HCT116 (cell line): ENCODE measurements at regions not wholly inside any gene's neighbourhood (a gene's known extent, or its start where the extent isn't known, plus 50 kb on each side); places are given as distances from the start of the nearest gene placed in this dataset.

Source experiments
- ATAC-seq: fragments of 200-7000 bp; cut with Tn5 transposase; 2 replicates; pipeline ENCODE4 v1.9.1; 2020; ENCODE audit warnings: mild to moderate bottlenecking, moderate library complexity
- BruUV-seq: library from RNA; stranded (reverse); fragments of 400-500 nt; replicated peaks from 2 replicates; lab custom pipeline; 2021; lab: Mats Ljungman, UMichigan
- CTCF ChIA-PET: fragments of 300-600 bp; sonication (Branson Sonifier 250); formaldehyde crosslinking; loops from one replicate; lab custom pipeline; 2021; ENCODE audit warnings: antibody characterized with exemption; lab: Charles Lee
- POLR2A ChIA-PET: fragments of 300-600, 350-600 bp; sonication (Branson Sonifier 250); formaldehyde crosslinking; loops from one replicate; lab custom pipeline; 2021; ENCODE audit warnings: antibody characterized with exemption; lab: Charles Lee
- RAD21 ChIA-PET, 2 experiments: fragments of 300-600 bp; sonication (Branson Sonifier 250); formaldehyde crosslinking; loops; one replicate each; lab custom pipeline; 2023; ENCODE audit warnings: low total read pairs in 2 of 2; ENCODE audit not compliant: uncharacterized antibody in 2 of 2, unreplicated experiment in 2 of 2, low non-redundant PET in 1 of 2; lab: Charles Lee
- DNase-seq: peaks from one replicate; pipeline ENCODE4 v3.0.0-alpha.2; 2010; ENCODE audit warnings: low read depth, low spot score
- H2AFZ ChIP-seq: fragments of 200-600 bp; shearing (Covaris generic), sonication (generic); 2 replicates; pipeline ENCODE4 v1.6.1; 2017; ENCODE audit warnings: low read depth, mixed run types, mixed read lengths, antibody characterized with exemption, low read length; ENCODE audit not compliant: poor library complexity, severe bottlenecking
- H3K27ac ChIP-seq: 2 replicates; pipeline ENCODE4 v1.5.1; 2012; ENCODE audit warnings: low read depth, low read length
- H3K27me3 ChIP-seq: fragments of 200-600 bp; sonication (generic); 2 replicates; pipeline ENCODE4 v1.6.1; 2016; ENCODE audit warnings: mixed run types, low read length, mixed read lengths; ENCODE audit not compliant: insufficient read depth
- H3K36me3 ChIP-seq, 2 experiments: fragments of 200-500 bp in 1 of 2; fragments of 200-600 bp in 1 of 2; sonication (Bioruptor generic) in 1 of 2; sonication (generic) in 1 of 2; 2 replicates each; pipeline versions ENCODE4 v1.5.1 to v1.6.1; 2014 to 2016; ENCODE audit warnings: low read length in 2 of 2, inconsistent platforms in 1 of 2, mixed read lengths in 1 of 2, mixed run types in 1 of 2; ENCODE audit not compliant: insufficient read depth in 2 of 2, control insufficient read depth in 1 of 2
- H3K4me1 ChIP-seq, 2 experiments: fragments of 200-600 bp in 1 of 2; sonication (generic) in 1 of 2; 2 replicates each; pipeline versions ENCODE4 v1.5.1 to v1.6.1; 2012 to 2017; ENCODE audit warnings: low read length in 2 of 2, inconsistent platforms in 1 of 2, mild to moderate bottlenecking in 1 of 2, mixed read lengths in 1 of 2, mixed run types in 1 of 2, moderate library complexity in 1 of 2; ENCODE audit not compliant: insufficient read depth in 2 of 2, control insufficient read depth in 1 of 2
- H3K4me2 ChIP-seq: fragments of 200-600 bp; sonication (generic); 2 replicates; pipeline ENCODE4 v1.6.1; 2017; ENCODE audit warnings: mixed run types, low read length, mixed read lengths
- H3K4me3 ChIP-seq, 2 experiments: fragments of 200-600 bp in 1 of 2; sonication (generic) in 1 of 2; replicated peaks in 1 of 2; 2 replicates each; pipeline ENCODE4 v1.5.1; 2011 to 2016; ENCODE audit warnings: low read length in 2 of 2, control low read depth in 1 of 2, low read depth in 1 of 2, mild to moderate bottlenecking in 1 of 2, mixed read lengths in 1 of 2, mixed run types in 1 of 2
- H3K79me2 ChIP-seq: fragments of 200-600 bp; sonication (generic); 2 replicates; pipeline ENCODE4 v1.6.1; 2017; ENCODE audit warnings: mild to moderate bottlenecking, mixed run types, low read length, moderate library complexity, mixed read lengths; ENCODE audit not compliant: insufficient read depth
- H3K9ac ChIP-seq: fragments of 200-600 bp; sonication (generic); 2 replicates; pipeline ENCODE4 v1.6.1; 2016; ENCODE audit warnings: low read length, mixed read lengths
- H3K9me2 ChIP-seq: fragments of 200-600 bp; sonication (generic), shearing (Covaris generic); 2 replicates; pipeline ENCODE4 v1.6.1; 2017; ENCODE audit warnings: mixed run types, mild to moderate bottlenecking, moderate library complexity; ENCODE audit not compliant: insufficient read depth
- H3K9me3 ChIP-seq, 2 experiments: fragments of 200-500 bp in 1 of 2; fragments of 200-600 bp in 1 of 2; sonication (Bioruptor generic) in 1 of 2; sonication (generic) in 1 of 2; 2 replicates each; pipeline ENCODE4 v1.6.1; 2014 to 2017; ENCODE audit warnings: low read length in 2 of 2, mixed read lengths in 2 of 2, inconsistent platforms in 1 of 2, low read depth in 1 of 2, mild to moderate bottlenecking in 1 of 2, mixed run types in 1 of 2, moderate library complexity in 1 of 2; ENCODE audit not compliant: control insufficient read depth in 1 of 2, insufficient read depth in 1 of 2
- H4K20me1 ChIP-seq: fragments of 200-600 bp; sonication (generic), shearing (Covaris generic); 2 replicates; pipeline ENCODE4 v1.6.1; 2017; ENCODE audit warnings: mixed run types, mild to moderate bottlenecking, moderate library complexity; ENCODE audit not compliant: insufficient read depth
- ATF3 ChIP-seq: IDR thresholded peaks from 2 replicates; pipeline ENCODE4 v1.6.1; 2012
- CEBPB ChIP-seq: IDR thresholded peaks from 2 replicates; pipeline ENCODE4 v1.6.1; 2012; ENCODE audit warnings: low read depth
- CTCF ChIP-seq, 3 experiments: fragments of 200-600 bp in 1 of 3; sonication (generic) in 1 of 3; IDR thresholded peaks in 2 of 3; conservative IDR thresholded peaks in 1 of 3; 2 replicates each; pipeline ENCODE4 v1.5.1; 2012 to 2017; ENCODE audit warnings: low read depth in 2 of 3, low read length in 2 of 3, antibody characterized with exemption in 1 of 3, borderline replicate concordance in 1 of 3, control low read depth in 1 of 3, mild to moderate bottlenecking in 1 of 3, mixed read lengths in 1 of 3, mixed run types in 1 of 3, moderate library complexity in 1 of 3; ENCODE audit not compliant: insufficient read depth in 1 of 3
- POLR2A ChIP-seq: IDR thresholded peaks from 2 replicates; pipeline ENCODE4 v1.7.0; 2011; ENCODE audit warnings: borderline replicate concordance; ENCODE audit not compliant: insufficient read depth, insufficient read length; ENCODE audit errors: extremely low read depth
- SIN3A ChIP-seq: IDR thresholded peaks from 2 replicates; pipeline ENCODE4 v1.6.1; 2012; ENCODE audit warnings: low read depth
- SP1 ChIP-seq: IDR thresholded peaks from 2 replicates; pipeline ENCODE4 v1.6.1; 2012; ENCODE audit warnings: low read depth
- SRF ChIP-seq: IDR thresholded peaks from 2 replicates; pipeline ENCODE4 v1.6.1; 2012; ENCODE audit warnings: low read depth
- TCF7L2 ChIP-seq: IDR thresholded peaks from 2 replicates; pipeline ENCODE4 v1.7.0; 2011; ENCODE audit warnings: borderline replicate concordance, inconsistent platforms; ENCODE audit not compliant: insufficient read depth, insufficient read length; ENCODE audit errors: extremely low read depth
- YY1 ChIP-seq: IDR thresholded peaks from 2 replicates; pipeline ENCODE4 v1.6.1; 2011; ENCODE audit warnings: low read length, low read depth, moderate library complexity, mild to moderate bottlenecking; ENCODE audit not compliant: insufficient replicate concordance; ENCODE audit errors: extremely low read depth
- ZNF274 ChIP-seq: fragments of 200-500 bp; sonication (Bioruptor generic); IDR thresholded peaks from 2 replicates; pipeline ENCODE4 v1.6.1; 2014; ENCODE audit warnings: mild to moderate bottlenecking, low read depth, low read length, inconsistent platforms
- intact Hi-C: fragments of 100-400 bp; cut with micrococcal nuclease; formaldehyde crosslinking; loops from 2 replicates; pipeline ENCODE4 v1.10.0; 2022

GRCh38 chr15:34494084-34494399 lies 56.4 kb upstream of the GOLGA8A start:
- intact Hi-C loops: no loop called here
- ChIA-PET CTCF (no interaction called here), POLR2A (no interaction called here), RAD21 (no interaction called here)
- no TSS peak for BruUV-seq
- TF ChIP-seq TCF7L2 (no peak), YY1 (no peak), CEBPB (no peak), SRF (no peak), SP1 (no peak), CTCF (IDR thresholded peaks at IDR 0.05 in 2 of 3, conservative IDR thresholded peaks at IDR 0.05 in 1 of 3; ENCODE audit: borderline replicate concordance in 1 of 3, insufficient read depth in 1 of 3, low read depth in 2 of 3, low read length in 2 of 3) (no peak), SIN3A (no peak), ZNF274 (no peak), ATF3 (no peak), POLR2A (no peak)
- no peak for DNase-seq
- Histone ChIP-seq H3K27me3 (peaks cover 10% of the 10 kb centered on the region; the same call in 1 of the 2 replicates), H3K9ac (no peak overlapping the region), H3K4me1 (no peaks in the 10 kb centered on the region), H3K4me2 (no peak overlapping the region), H3K4me3 (no peak overlapping the region), H4K20me1 (no peaks in the 10 kb centered on the region), H3K9me3 (no peaks in the 10 kb centered on the region), H3K79me2 (no peaks in the 10 kb centered on the region), H3K36me3 (no peaks in the 10 kb centered on the region), H3K9me2 (no peaks in the 10 kb centered on the region), H2AFZ (no peak overlapping the region), H3K27ac (no peak overlapping the region)
- ATAC-seq: no peak
